ENCODE measurements at regions not wholly inside any gene's neighbourhood (a gene's known extent, or its start where the extent isn't known, plus 50 kb on each side); places are given as distances from the start of the nearest gene placed in this dataset.

DNA sequence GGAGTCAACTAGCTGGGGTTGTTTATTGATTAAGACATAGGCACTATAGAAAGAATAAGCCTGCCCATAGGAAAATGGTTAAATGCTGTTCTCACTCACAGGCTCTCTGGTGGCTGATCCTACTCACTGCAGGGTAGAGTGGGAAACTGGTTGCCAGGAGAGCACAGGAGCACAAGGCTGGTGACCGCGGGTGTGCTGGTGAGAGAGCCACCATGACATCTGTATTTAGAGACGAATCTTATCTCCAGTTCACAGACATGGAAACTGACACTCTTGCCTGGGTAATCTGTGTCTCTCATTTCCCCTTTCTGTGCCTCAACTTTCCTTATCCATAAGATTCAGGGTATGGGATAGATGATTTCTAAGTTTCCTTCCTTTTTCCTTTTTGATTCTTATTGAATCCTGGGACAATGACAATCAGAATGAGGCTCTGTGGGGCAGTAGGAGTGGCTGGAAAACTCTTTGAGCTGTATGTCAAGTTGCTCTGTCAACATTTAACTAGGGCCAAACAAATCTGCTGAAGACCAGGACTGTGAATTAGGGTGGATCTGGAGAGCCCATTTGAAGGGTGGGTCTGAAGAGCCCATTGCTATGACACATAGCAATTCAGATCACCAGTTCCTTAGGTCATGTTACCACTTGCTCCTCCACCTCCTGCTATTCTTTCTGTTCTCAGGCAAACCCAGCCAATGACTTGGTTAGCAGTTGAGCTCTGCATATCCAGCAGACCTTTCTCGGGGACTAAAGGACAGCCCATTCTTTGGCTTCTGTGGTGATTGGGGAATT lies 286.1 kb upstream of the TBL1XR1 start:
- Histone ChIP-seq H2BK5ac (ENCODE audit: low read depth, low read length, poor library complexity) (no peak overlapping the region), H2AK5ac (ENCODE audit: low read length) (no peak overlapping the region), H2AFZ (ENCODE audit: insufficient read depth, low read length, poor library complexity) (no peak overlapping the region), H3K9me3 (ENCODE audit: insufficient read depth, low read depth, low read length) (no peaks in the 10 kb centered on the region), H3K4ac (ENCODE audit: low read depth, low read length) (no peak overlapping the region), H4K91ac (ENCODE audit: low read depth, low read length) (no peak overlapping the region), H4K8ac (ENCODE audit: low read depth, low read length) (no peak overlapping the region), H3K14ac (ENCODE audit: low read length) (no peak overlapping the region), H3K79me1 (ENCODE audit: low read length) (peaks cover 4% of the 10 kb centered on the region), H3K27me3 (ENCODE audit: insufficient read depth, low read length) (no peaks in the 10 kb centered on the region), H2BK12ac (ENCODE audit: low read length) (no peak overlapping the region), H3K79me2 (ENCODE audit: control insufficient read depth, insufficient read depth, low read length, poor library complexity) (no peaks in the 10 kb centered on the region), H3K23ac (ENCODE audit: low read length) (no peak overlapping the region), H3K36me3 (ENCODE audit: control insufficient read depth in 1 of 2, insufficient read depth in 2 of 2, low read length in 2 of 2) (no peaks in the 10 kb centered on the region), H3K4me2 (ENCODE audit: low read length) (no peak overlapping the region), H3K4me1 (ENCODE audit: control insufficient read depth in 1 of 2, insufficient read depth in 2 of 2, low read length in 2 of 2) (peaks cover 2% of the 10 kb centered on the region in 2 experiments), H3K9ac (ENCODE audit: low read length) (no peak overlapping the region), H3K4me3 (ENCODE audit: low read depth, low read length) (no peak overlapping the region), H2BK120ac (ENCODE audit: insufficient read depth, low read length, poor library complexity) (no peak overlapping the region), H4K12ac (ENCODE audit: low read depth, low read length) (no peak overlapping the region), H3K18ac (ENCODE audit: low read length) (no peak overlapping the region), H3K27ac (ENCODE audit: low read depth, low read length) (no peak overlapping the region)
- peak in 1 of 2 donors; percentile 43 for DNase-seq
- WGBS (ENCODE audit: extremely low coverage, insufficient coverage, insufficient read length), result no CpG with 5 or more reads among the region's 4 CpGs

DNA sequence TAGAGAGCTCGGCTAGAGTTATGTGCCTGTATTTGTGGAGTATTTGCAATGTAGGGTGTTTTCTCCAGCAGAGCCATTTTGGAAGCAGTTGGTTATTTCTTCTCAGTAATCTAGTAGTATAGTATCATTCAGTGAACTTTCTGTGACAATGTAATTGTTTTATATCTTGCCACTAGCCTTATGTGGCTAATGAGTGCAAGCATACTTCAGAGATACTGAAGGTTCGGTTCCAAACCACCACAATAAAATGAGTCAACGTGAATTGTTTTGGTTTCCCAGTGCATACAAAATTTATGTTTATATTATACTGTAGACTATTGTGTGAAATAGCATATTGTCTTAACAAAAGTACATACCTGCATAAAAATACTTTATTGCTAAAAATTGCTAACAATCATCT lies 286.9 kb upstream of the TBL1XR1 start:
- H3K4me1 ChIP-seq (ENCODE audit: control insufficient read depth in 1 of 2, insufficient read depth in 2 of 2, low read length in 2 of 2), result no peaks in the 10 kb centered on the region
- no peak overlapping the region for H3K14ac ChIP-seq (ENCODE audit: low read length)
- no peak overlapping the region for H2BK120ac ChIP-seq (ENCODE audit: insufficient read depth, low read length, poor library complexity)
- H3K9me3 ChIP-seq (ENCODE audit: insufficient read depth, low read depth, low read length), result no peaks in the 10 kb centered on the region
- no peaks in the 10 kb centered on the region for H3K27me3 ChIP-seq (ENCODE audit: insufficient read depth, low read length)
- no peak overlapping the region for H2BK5ac ChIP-seq (ENCODE audit: low read depth, low read length, poor library complexity)
- H3K9ac ChIP-seq (ENCODE audit: low read length), result no peak overlapping the region
- no peak for DNase-seq
- H3K18ac ChIP-seq (ENCODE audit: low read length), result no peak overlapping the region
- no peaks in the 10 kb centered on the region for H3K79me1 ChIP-seq (ENCODE audit: low read length)
- H4K8ac ChIP-seq (ENCODE audit: low read depth, low read length), result no peak overlapping the region
- H4K91ac ChIP-seq (ENCODE audit: low read depth, low read length), result no peak overlapping the region
- H3K79me2 ChIP-seq (ENCODE audit: control insufficient read depth, insufficient read depth, low read length, poor library complexity), result no peaks in the 10 kb centered on the region
- no peak overlapping the region for H3K4me2 ChIP-seq (ENCODE audit: low read length)
- no peak overlapping the region for H3K23ac ChIP-seq (ENCODE audit: low read length)
- H3K36me3 ChIP-seq (ENCODE audit: control insufficient read depth in 1 of 2, insufficient read depth in 2 of 2, low read length in 2 of 2), result no peaks in the 10 kb centered on the region
- no peak overlapping the region for H2AFZ ChIP-seq (ENCODE audit: insufficient read depth, low read length, poor library complexity)
- no peak overlapping the region for H2AK5ac ChIP-seq (ENCODE audit: low read length)
- no CpG with 5 or more reads among the region's 3 CpGs for WGBS (ENCODE audit: extremely low coverage, insufficient coverage, insufficient read length)
- H4K12ac ChIP-seq (ENCODE audit: low read depth, low read length), result no peak overlapping the region
- no peak overlapping the region for H2BK12ac ChIP-seq (ENCODE audit: low read length)
- H3K4ac ChIP-seq (ENCODE audit: low read depth, low read length), result no peak overlapping the region
- H3K27ac ChIP-seq (ENCODE audit: low read depth, low read length), result no peak overlapping the region
- no peak overlapping the region for H3K4me3 ChIP-seq (ENCODE audit: low read depth, low read length)

DNA sequence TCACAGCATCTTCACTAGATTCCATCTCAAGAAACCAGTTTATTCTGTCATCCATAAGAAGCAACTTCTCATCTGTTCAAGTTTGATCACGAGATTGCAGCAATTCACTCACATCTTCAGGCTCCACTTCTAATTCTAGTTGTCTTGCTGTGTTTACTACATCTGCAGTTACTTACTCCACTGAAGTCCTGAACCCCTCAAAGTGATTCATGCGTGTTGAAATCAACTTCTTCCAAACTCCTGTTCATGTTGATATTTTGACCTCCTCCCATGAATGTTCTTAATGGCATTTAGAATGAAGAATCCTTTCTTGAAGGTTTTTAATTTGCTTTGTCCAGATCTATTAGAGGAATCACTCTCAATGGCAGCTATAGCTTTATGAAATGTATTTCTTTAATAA lies 287.6 kb upstream of the TBL1XR1 start:
- no peak overlapping the region for H3K14ac ChIP-seq (ENCODE audit: low read length)
- DNase-seq, result no peak
- no peaks in the 10 kb centered on the region for H3K4me1 ChIP-seq (ENCODE audit: control insufficient read depth in 1 of 2, insufficient read depth in 2 of 2, low read length in 2 of 2)
- no peaks in the 10 kb centered on the region for H3K79me2 ChIP-seq (ENCODE audit: control insufficient read depth, insufficient read depth, low read length, poor library complexity)
- H3K23ac ChIP-seq (ENCODE audit: low read length), result no peak overlapping the region
- no peaks in the 10 kb centered on the region for H3K9me3 ChIP-seq (ENCODE audit: insufficient read depth, low read depth, low read length)
- no peak overlapping the region for H2BK5ac ChIP-seq (ENCODE audit: low read depth, low read length, poor library complexity)
- no peak overlapping the region for H4K91ac ChIP-seq (ENCODE audit: low read depth, low read length)
- no peak overlapping the region for H2AK5ac ChIP-seq (ENCODE audit: low read length)
- H4K12ac ChIP-seq (ENCODE audit: low read depth, low read length), result no peak overlapping the region
- no peak overlapping the region for H3K4me2 ChIP-seq (ENCODE audit: low read length)
- no peak overlapping the region for H3K4ac ChIP-seq (ENCODE audit: low read depth, low read length)
- H3K9ac ChIP-seq (ENCODE audit: low read length), result no peak overlapping the region
- H3K18ac ChIP-seq (ENCODE audit: low read length), result no peak overlapping the region
- WGBS (ENCODE audit: extremely low coverage, insufficient coverage, insufficient read length), result no CpG with 5 or more reads among the region's 2 CpGs
- no peak overlapping the region for H2BK120ac ChIP-seq (ENCODE audit: insufficient read depth, low read length, poor library complexity)
- H3K79me1 ChIP-seq (ENCODE audit: low read length), result no peaks in the 10 kb centered on the region
- no peak overlapping the region for H2AFZ ChIP-seq (ENCODE audit: insufficient read depth, low read length, poor library complexity)
- H4K8ac ChIP-seq (ENCODE audit: low read depth, low read length), result no peak overlapping the region
- no peaks in the 10 kb centered on the region for H3K36me3 ChIP-seq (ENCODE audit: control insufficient read depth in 1 of 2, insufficient read depth in 2 of 2, low read length in 2 of 2)
- no peaks in the 10 kb centered on the region for H3K27me3 ChIP-seq (ENCODE audit: insufficient read depth, low read length)
- no peak overlapping the region for H2BK12ac ChIP-seq (ENCODE audit: low read length)
- no peak overlapping the region for H3K4me3 ChIP-seq (ENCODE audit: low read depth, low read length)
- H3K27ac ChIP-seq (ENCODE audit: low read depth, low read length), result no peak overlapping the region

DNA sequence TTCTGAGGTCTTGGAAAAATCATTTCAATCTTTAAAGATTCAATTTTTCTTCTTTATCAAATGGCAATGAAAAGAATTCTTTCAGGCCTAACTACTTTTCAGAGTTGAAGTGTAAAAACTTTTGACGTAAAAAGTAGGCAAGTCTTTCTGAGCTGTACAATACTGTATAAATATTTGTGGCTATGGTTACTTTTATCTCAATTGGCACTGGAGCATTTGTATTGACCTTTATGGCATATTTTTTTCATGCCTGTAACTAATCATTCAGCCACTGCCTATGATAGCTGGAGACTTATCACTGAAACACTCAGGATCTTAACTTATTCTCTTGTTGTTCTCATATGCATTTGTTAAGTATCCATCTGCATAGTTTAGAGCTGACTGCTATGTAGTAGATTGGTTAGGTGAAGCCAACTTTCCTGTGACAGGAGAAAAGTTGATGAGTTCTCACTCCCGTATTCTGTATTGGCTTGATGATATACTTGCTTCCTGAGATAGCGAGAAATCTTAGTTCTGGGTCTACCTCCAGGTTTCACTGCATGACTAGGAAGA lies 290.4 kb upstream of the TBL1XR1 start:
- H3K9ac ChIP-seq (ENCODE audit: low read length), result no peak overlapping the region
- H2AK5ac ChIP-seq (ENCODE audit: low read length), result no peak overlapping the region
- no peaks in the 10 kb centered on the region for H3K27me3 ChIP-seq (ENCODE audit: insufficient read depth, low read length)
- H2BK120ac ChIP-seq (ENCODE audit: insufficient read depth, low read length, poor library complexity), result no peak overlapping the region
- DNase-seq, result no peak
- no peak overlapping the region for H3K4me2 ChIP-seq (ENCODE audit: low read length)
- H3K23ac ChIP-seq (ENCODE audit: low read length), result no peak overlapping the region
- no peak overlapping the region for H2BK12ac ChIP-seq (ENCODE audit: low read length)
- no peak overlapping the region for H3K27ac ChIP-seq (ENCODE audit: low read depth, low read length)
- no peaks in the 10 kb centered on the region for H3K4me1 ChIP-seq (ENCODE audit: control insufficient read depth in 1 of 2, insufficient read depth in 2 of 2, low read length in 2 of 2)
- no peak overlapping the region for H3K4me3 ChIP-seq (ENCODE audit: low read depth, low read length)
- no peak overlapping the region for H2AFZ ChIP-seq (ENCODE audit: insufficient read depth, low read length, poor library complexity)
- H4K12ac ChIP-seq (ENCODE audit: low read depth, low read length), result no peak overlapping the region
- H3K4ac ChIP-seq (ENCODE audit: low read depth, low read length), result no peak overlapping the region
- no CpG with 5 or more reads among the region's 3 CpGs for WGBS (ENCODE audit: extremely low coverage, insufficient coverage, insufficient read length)
- no peak overlapping the region for H2BK5ac ChIP-seq (ENCODE audit: low read depth, low read length, poor library complexity)
- no peaks in the 10 kb centered on the region for H3K36me3 ChIP-seq (ENCODE audit: control insufficient read depth in 1 of 2, insufficient read depth in 2 of 2, low read length in 2 of 2)
- H3K14ac ChIP-seq (ENCODE audit: low read length), result no peak overlapping the region
- no peak overlapping the region for H4K8ac ChIP-seq (ENCODE audit: low read depth, low read length)
- no peak overlapping the region for H4K91ac ChIP-seq (ENCODE audit: low read depth, low read length)
- H3K79me1 ChIP-seq (ENCODE audit: low read length), result no peaks in the 10 kb centered on the region
- H3K18ac ChIP-seq (ENCODE audit: low read length), result no peak overlapping the region
- H3K79me2 ChIP-seq (ENCODE audit: control insufficient read depth, insufficient read depth, low read length, poor library complexity), result no peaks in the 10 kb centered on the region
- H3K9me3 ChIP-seq (ENCODE audit: insufficient read depth, low read depth, low read length), result no peaks in the 10 kb centered on the region

Measured in trophoblast cell (in vitro differentiated cells and primary cell).